GM19395 (cell line): ENCODE measurements at regions not wholly inside any gene's neighbourhood (a gene's known extent, or its start where the extent isn't known, plus 50 kb on each side); places are given as distances from the start of the nearest gene placed in this dataset.

Experiments
- ATAC-seq: cut with Tn5 transposase; IDR thresholded peaks from one replicate; pipeline ENCODE4 v1.9.1; 2021; ENCODE audit warnings: mild to moderate bottlenecking, moderate library complexity; ENCODE audit not compliant: unreplicated experiment

DNA sequence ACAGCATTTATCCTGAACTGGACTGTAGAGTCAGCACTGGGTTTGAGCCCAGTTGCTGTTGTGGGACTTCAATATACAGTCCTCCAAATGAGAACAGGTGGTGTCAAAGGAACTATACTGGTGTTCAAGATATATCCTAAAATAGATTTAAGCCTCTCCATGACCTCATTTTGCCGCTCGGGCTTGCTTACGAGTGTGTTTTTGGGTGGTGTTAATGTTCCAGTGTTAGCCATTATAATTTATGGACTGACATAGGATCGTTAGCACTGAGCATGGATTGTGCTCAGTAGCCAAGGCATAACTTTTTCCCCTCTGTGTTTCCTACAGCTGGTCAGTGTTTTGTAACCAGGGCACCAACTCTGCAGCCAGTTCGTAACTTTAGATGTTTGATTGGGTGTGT lies 306.6 kb downstream of the SPATA31D1 start:
- no peak for ATAC-seq

DNA sequence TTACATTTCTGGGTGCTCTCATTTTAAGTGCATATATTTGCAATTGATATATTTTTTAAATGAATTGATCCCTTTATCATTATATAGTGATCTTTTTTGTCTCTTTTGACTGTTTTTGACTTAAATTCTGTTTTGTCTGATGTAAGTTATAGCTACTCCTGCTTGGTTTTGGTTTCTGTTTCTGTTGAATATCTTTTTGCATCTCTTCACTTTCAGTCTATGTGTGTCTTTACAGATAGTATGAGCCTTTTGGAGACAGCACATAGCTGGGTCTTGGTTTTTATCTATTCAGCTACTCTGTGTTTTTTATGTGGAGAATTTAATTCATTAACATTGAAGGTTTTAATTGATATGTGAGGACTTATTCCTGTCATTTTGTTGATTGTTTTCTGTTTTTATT lies 311.3 kb downstream of the SPATA31D1 start:
- ATAC-seq, result peak; percentile 71

- ATAC-seq, result no peak
Measured at GRCh38 chr9:82302968-82303655, 314.5 kb downstream of the SPATA31D1 start.

DNA sequence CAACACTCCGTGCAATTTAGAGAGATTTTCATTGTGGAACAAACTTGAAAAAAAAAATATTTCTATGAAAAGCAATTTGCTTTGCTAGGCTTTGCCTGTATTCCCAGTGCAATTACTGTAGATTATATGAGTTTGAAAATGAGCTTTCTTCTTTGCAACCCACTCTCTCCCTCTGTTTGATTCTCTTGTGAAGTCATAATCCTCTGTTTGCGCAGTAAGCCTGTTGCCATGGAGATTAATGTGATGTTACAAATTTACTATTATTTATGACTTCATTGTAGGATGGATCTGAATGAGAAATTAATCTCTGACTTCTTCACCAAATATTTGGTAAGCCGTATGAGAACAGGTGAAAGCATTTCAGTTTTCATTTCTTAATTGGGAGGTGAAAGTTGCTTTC lies 320.3 kb downstream of the SPATA31D1 start:
- ATAC-seq, result no peak

GRCh38 chr9:82313697-82314096 lies 325.1 kb downstream of the SPATA31D1 start:
- no peak for ATAC-seq

GRCh38 chr9:82320566-82320965 lies 332.0 kb downstream of the SPATA31D1 start:
- ATAC-seq, result no peak

GRCh38 chr9:82325907-82326306 lies 337.3 kb downstream of the SPATA31D1 start:
- ATAC-seq, result no peak

- no peak for ATAC-seq
Measured at GRCh38 chr9:82327641-82328040, 339.1 kb downstream of the SPATA31D1 start.

- ATAC-seq, result no peak
Measured at GRCh38 chr9:82331079-82331478, 342.5 kb downstream of the SPATA31D1 start.

- no peak for ATAC-seq
Measured at GRCh38 chr9:82332018-82332773, 343.6 kb downstream of the SPATA31D1 start.

GRCh38 chr9:82332774-82333152 lies 344.2 kb downstream of the SPATA31D1 start:
- ATAC-seq, result no peak

DNA sequence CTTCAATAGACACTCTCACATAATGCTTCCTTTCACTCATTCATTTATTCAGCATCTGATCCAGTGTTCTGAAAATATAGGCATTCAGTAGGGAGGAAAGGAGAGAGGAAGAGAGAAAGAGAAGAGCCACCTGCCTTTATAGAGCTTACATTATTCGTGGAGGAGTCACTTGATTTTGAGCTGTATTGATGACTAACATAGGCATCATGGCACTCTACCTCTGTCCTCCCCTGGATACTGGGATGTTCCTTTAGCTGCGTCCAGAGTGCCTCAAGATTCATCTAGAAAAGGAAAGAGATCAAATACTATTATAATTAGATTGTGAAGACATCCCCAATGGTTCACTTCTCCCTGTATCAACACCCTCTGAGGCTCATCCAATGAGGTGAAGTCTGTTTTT lies 345.1 kb downstream of the SPATA31D1 start:
- ATAC-seq, result no peak

DNA sequence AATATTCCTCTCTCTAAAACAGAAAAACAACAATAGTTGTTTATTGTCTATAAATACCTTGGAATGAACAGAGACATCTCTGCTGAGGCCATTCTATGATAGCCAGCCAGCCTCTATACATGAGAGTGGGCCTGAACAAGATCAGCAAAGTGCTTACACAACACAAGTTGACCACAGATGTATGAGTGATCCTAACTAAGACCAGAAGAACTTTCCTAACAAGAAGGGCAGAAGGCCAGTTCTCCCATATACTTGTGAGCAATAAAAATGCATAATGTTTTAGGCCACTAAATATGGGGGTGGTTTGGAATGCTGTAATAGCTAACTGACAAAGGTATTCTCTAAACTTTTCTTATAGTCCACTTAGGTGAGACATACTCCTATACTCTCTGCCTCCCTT lies 345.7 kb downstream of the SPATA31D1 start:
- ATAC-seq, result no peak

DNA sequence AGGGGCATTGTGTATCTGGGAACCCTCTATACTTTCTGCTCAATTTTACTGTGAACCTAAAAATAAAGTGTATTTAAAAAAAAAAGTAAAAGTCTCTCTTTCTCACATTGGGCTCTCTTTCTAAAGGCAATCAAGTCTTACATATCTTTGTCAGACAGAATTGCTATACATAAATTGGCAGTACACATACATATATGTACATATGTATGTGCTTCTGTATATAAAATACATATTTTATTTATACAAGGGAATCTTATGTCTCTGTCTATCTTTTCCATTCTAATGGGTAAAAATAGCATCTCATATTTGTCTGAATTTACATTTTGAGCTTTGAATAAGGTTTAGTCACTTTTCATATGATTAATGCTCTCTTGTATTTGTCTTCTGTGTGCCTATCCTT lies 348.8 kb downstream of the SPATA31D1 start:
- no peak for ATAC-seq

DNA sequence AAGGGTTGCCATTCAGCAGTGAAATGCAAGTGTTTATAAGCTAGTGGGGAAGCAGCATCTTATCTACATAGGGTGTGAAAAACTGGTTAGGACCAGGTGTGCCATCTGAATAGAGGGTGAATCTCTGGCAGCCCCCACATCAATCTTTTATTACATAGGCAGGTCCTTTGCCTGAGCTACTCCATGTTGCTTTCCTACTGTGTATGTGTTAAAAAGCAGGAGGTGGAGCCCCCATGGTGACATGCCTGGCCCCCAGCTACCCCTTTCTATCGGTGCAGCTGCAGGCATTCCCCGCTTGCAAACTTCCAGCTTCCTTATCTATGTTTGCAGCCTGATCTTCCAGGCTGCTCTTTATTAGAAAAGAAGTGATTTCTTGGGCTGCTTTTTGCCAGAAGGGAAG lies 353.5 kb downstream of the SPATA31D1 start:
- no peak for ATAC-seq

GRCh38 chr9:82346040-82346439 lies 357.5 kb downstream of the SPATA31D1 start:
- no peak for ATAC-seq

DNA sequence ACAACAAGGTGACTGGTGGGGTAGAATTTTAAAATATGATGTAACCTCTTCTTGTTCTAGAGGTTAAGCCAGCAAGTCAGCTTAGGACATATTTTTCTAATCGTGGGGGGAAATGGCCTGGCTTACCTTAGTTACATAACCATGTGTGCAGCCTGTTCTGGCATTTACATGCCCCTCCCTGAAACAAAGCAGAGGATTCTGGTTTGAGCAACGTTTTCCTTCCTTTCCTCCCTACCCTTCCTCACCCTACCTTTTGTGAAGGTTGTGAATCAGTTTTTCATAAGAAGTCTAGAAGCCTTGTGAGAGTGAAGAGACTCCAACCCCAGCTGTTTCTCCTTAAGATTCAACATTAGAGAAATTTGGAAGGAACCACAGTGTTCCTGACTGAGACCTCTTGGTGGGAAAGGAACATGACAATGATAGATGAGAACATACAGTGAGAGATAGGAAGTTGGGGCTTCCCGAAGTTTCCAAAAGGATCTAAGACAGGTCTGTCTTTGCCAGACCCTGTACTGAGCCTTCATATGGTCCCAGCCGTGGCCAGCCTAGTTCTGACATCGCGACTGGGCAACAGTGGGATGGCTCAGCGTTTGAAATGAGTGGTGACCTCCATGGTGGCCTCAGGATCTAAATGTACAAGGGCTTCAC lies 365.2 kb downstream of the SPATA31D1 start:
- ATAC-seq, result no peak

DNA sequence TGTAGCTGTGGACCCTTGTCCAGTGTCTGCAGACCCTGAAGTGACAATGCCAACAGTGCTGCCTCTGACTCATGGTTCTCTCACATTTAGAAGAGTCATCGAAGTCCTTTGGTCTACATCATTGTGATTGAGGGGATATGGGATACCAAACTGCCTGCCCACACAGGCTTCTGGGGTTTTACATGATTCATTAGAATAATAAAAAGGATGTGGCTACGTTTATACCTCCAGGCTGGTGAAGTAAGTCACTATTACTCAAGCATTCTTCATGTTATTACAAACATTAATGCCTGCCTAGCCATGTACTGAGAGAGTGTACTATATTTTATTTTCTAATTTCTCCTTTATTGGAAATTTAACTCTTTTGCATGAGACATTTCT lies 365.7 kb downstream of the SPATA31D1 start:
- ATAC-seq, result no peak

DNA sequence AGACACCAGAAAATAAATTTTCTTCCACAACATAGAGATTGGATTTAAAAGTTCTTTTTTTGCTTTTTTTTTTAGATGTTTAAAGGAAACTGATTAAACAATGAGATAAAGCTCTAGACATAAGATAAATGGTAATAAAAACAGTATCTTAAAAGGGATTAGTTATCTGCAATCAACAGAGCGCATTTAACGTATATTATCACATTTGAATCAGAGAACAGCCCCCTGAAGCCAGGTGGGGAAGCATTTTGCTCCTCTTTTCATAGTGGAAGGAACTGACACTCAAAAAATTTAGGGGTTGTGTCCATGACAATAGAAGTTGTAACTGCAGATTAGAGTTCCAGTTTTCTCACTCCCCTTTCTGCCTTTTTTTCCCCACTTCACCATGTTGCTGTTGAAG lies 367.6 kb downstream of the SPATA31D1 start:
- ATAC-seq, result no peak

GRCh38 chr9:82356871-82357270 lies 368.3 kb downstream of the SPATA31D1 start:
- no peak for ATAC-seq

GRCh38 chr9:82363198-82363597 lies 374.6 kb downstream of the SPATA31D1 start:
- ATAC-seq, result no peak

GRCh38 chr9:82363682-82364081 lies 375.1 kb downstream of the SPATA31D1 start:
- ATAC-seq, result no peak
